ENCODE measurements at regions not wholly inside any gene's neighbourhood (a gene's known extent, or its start where the extent isn't known, plus 50 kb on each side); places are given as distances from the start of the nearest gene placed in this dataset.

GRCh38 chr12:14199455-14200198 is 165.9 kb upstream of the ATF7IP start:
- Histone ChIP-seq H3K9me3 (ENCODE audit: control insufficient read depth, low read length) (no peaks in the 10 kb centered on the region), H3K4me1 (no peaks in the 10 kb centered on the region), H3K4me3 (ENCODE audit: low read depth, low read length) (no peak overlapping the region), H3K9ac (no peak overlapping the region), H3K4me2 (ENCODE audit: low read length) (no peak overlapping the region), H3K79me2 (no peaks in the 10 kb centered on the region), H3K27ac (no peak overlapping the region), H2AFZ (no peak overlapping the region), H3K36me3 (ENCODE audit: control insufficient read depth, insufficient read depth, low read length) (no peaks in the 10 kb centered on the region), H3K27me3 (ENCODE audit: control insufficient read depth, insufficient read depth, low read length) (no peaks in the 10 kb centered on the region)
- no peak for TF ChIP-seq CTCF (IDR thresholded peaks at IDR 0.05)

- H3K36me3 ChIP-seq (ENCODE audit: control insufficient read depth, insufficient read depth, low read length) = no peaks in the 10 kb centered on the region
- no peak overlapping the region for H3K4me3 ChIP-seq (ENCODE audit: low read depth, low read length)
- no peak for TF ChIP-seq CTCF (IDR thresholded peaks at IDR 0.05)
- H3K27me3 ChIP-seq (ENCODE audit: control insufficient read depth, insufficient read depth, low read length) = no peaks in the 10 kb centered on the region
- no peaks in the 10 kb centered on the region for H3K79me2 ChIP-seq
- no peaks in the 10 kb centered on the region for H3K9me3 ChIP-seq (ENCODE audit: control insufficient read depth, low read length)
- H3K9ac ChIP-seq = no peak overlapping the region
- H3K4me1 ChIP-seq = no peaks in the 10 kb centered on the region
- H3K4me2 ChIP-seq (ENCODE audit: low read length) = no peak overlapping the region
- H2AFZ ChIP-seq = no peak overlapping the region
- no peak overlapping the region for H3K27ac ChIP-seq
Measured at GRCh38 chr12:14200598-14200997, 164.9 kb upstream of the ATF7IP start.

- Histone ChIP-seq H3K27ac (no peak overlapping the region), H3K79me2 (no peaks in the 10 kb centered on the region), H3K27me3 (ENCODE audit: control insufficient read depth, insufficient read depth, low read length) (no peaks in the 10 kb centered on the region), H3K36me3 (ENCODE audit: control insufficient read depth, insufficient read depth, low read length) (no peaks in the 10 kb centered on the region), H3K4me3 (ENCODE audit: low read depth, low read length) (no peak overlapping the region), H3K9ac (no peak overlapping the region), H3K4me2 (ENCODE audit: low read length) (no peak overlapping the region), H3K9me3 (ENCODE audit: control insufficient read depth, low read length) (no peaks in the 10 kb centered on the region), H2AFZ (no peak overlapping the region), H3K4me1 (no peaks in the 10 kb centered on the region)
- no peak for TF ChIP-seq CTCF (IDR thresholded peaks at IDR 0.05)
Measured at GRCh38 chr12:14201291-14201690, 164.2 kb upstream of the ATF7IP start.

- H3K9me3 ChIP-seq (ENCODE audit: control insufficient read depth, low read length) = no peaks in the 10 kb centered on the region
- H3K27me3 ChIP-seq (ENCODE audit: control insufficient read depth, insufficient read depth, low read length) = no peaks in the 10 kb centered on the region
- peak overlapping the region; percentile 12 for H3K4me2 ChIP-seq (ENCODE audit: low read length)
- H3K79me2 ChIP-seq = no peaks in the 10 kb centered on the region
- H3K36me3 ChIP-seq (ENCODE audit: control insufficient read depth, insufficient read depth, low read length) = no peaks in the 10 kb centered on the region
- TF ChIP-seq CTCF (IDR thresholded peaks at IDR 0.05) = no peak
- H3K27ac ChIP-seq = peak overlapping the region; percentile 20
- no peak overlapping the region for H3K9ac ChIP-seq
- peaks cover 10% of the 10 kb centered on the region for H3K4me1 ChIP-seq
- no peak overlapping the region for H3K4me3 ChIP-seq (ENCODE audit: low read depth, low read length)
- peak overlapping the region; percentile 36 for H2AFZ ChIP-seq
Measured at GRCh38 chr12:14207905-14208551, 157.5 kb upstream of the ATF7IP start.
